Left kidney (tissue), 1 donor: ENCODE measurements at regions not wholly inside any gene's neighbourhood (a gene's known extent, or its start where the extent isn't known, plus 50 kb on each side); places are given as distances from the start of the nearest gene placed in this dataset.
A peak's percentile ranks its signal among the peaks of the same experiment; 100 is the strongest.
"Not testable (repeated sequence)": the region's sequence is repeated elsewhere in the genome, so short reads cannot be mapped to it uniquely, and the experiment has no call there.

Experiments
- DNase-seq: peaks from one replicate; pipeline ENCODE4 v3.0.0-alpha.2; 2013

- no peak for DNase-seq
These were observed 226.4 kb upstream of the CAND1 start for GRCh38 chr12:67042697-67043131.

GRCh38 chr12:67043771-67044170, 225.4 kb upstream of the CAND1 start:
- DNase-seq, result no peak

- no peak for DNase-seq
These were observed 223.5 kb upstream of the CAND1 start for GRCh38 chr12:67045650-67046049.

- DNase-seq, result no peak
These were observed 223.1 kb upstream of the CAND1 start for GRCh38 chr12:67046062-67046461.

GRCh38 chr12:67047634-67048033, 221.5 kb upstream of the CAND1 start:
- no peak for DNase-seq

- no peak for DNase-seq
These were observed 220.8 kb upstream of the CAND1 start for GRCh38 chr12:67048371-67048770.

- not testable (repeated sequence) for DNase-seq
These were observed 220.0 kb upstream of the CAND1 start for GRCh38 chr12:67049199-67049598.

- DNase-seq, result no peak
These were observed 216.2 kb upstream of the CAND1 start for GRCh38 chr12:67052981-67053380.

- no peak for DNase-seq
These were observed 212.8 kb upstream of the CAND1 start for GRCh38 chr12:67056329-67056728.

- no peak for DNase-seq
These were observed 212.1 kb upstream of the CAND1 start for GRCh38 chr12:67057072-67057471.

GRCh38 chr12:67062193-67062592, 207.0 kb upstream of the CAND1 start:
- no peak for DNase-seq

GRCh38 chr12:67067453-67068203, 201.5 kb upstream of the CAND1 start:
- no peak for DNase-seq

- DNase-seq, result no peak
These were observed 200.9 kb upstream of the CAND1 start for GRCh38 chr12:67068204-67068731.

- DNase-seq, result peak; percentile 48
These were observed 200.3 kb upstream of the CAND1 start for GRCh38 chr12:67068761-67069450.

- peak; percentile 55 for DNase-seq
These were observed 199.5 kb upstream of the CAND1 start for GRCh38 chr12:67069451-67070306.

GRCh38 chr12:67070307-67070600, 198.9 kb upstream of the CAND1 start:
- no peak for DNase-seq

GRCh38 chr12:67070604-67071003, 198.6 kb upstream of the CAND1 start:
- no peak for DNase-seq

- DNase-seq, result not testable (repeated sequence)
These were observed 196.9 kb upstream of the CAND1 start for GRCh38 chr12:67072281-67072680.

GRCh38 chr12:67073336-67073735, 195.8 kb upstream of the CAND1 start:
- no peak for DNase-seq

GRCh38 chr12:67074072-67074471, 195.1 kb upstream of the CAND1 start:
- no peak for DNase-seq

- no peak for DNase-seq
These were observed 191.5 kb upstream of the CAND1 start for GRCh38 chr12:67077617-67078016.

GRCh38 chr12:67078957-67079356, 190.2 kb upstream of the CAND1 start:
- DNase-seq, result no peak

- DNase-seq, result no peak
These were observed 188.5 kb upstream of the CAND1 start for GRCh38 chr12:67080637-67081036.
